ENCODE measurements at regions not wholly inside any gene's neighbourhood (a gene's known extent, or its start where the extent isn't known, plus 50 kb on each side); places are given as distances from the start of the nearest gene placed in this dataset.

- Histone ChIP-seq H3K36me3 (ENCODE audit: control insufficient read depth, insufficient read depth, low read length) (no peaks in the 10 kb centered on the region), H3K27me3 (ENCODE audit: control insufficient read depth, insufficient read depth, low read length) (no peaks in the 10 kb centered on the region), H3K4me3 (ENCODE audit: low read depth, low read length) (no peak overlapping the region), H3K4me1 (ENCODE audit: control insufficient read depth, insufficient read depth, low read length) (peaks cover 3% of the 10 kb centered on the region), H3K27ac (ENCODE audit: low read depth, low read length) (no peak overlapping the region), H3K9me3 (ENCODE audit: control insufficient read depth, insufficient read depth, low read length) (peaks cover 1% of the 10 kb centered on the region)
- 94% methylated on average over 2 of the region's 5 CpGs for WGBS (ENCODE audit: insufficient coverage)
- no peak for DNase-seq (ENCODE audit: low read depth in 4 of 6, low spot score in 6 of 6)
These were observed 116.1 kb downstream of the MSX2 start for GRCh38 chr5:174840435-174840834.

- no peaks in the 10 kb centered on the region for H3K36me3 ChIP-seq (ENCODE audit: control insufficient read depth, insufficient read depth, low read length)
- no peak overlapping the region for H3K27ac ChIP-seq (ENCODE audit: low read depth, low read length)
- no peaks in the 10 kb centered on the region for H3K4me1 ChIP-seq (ENCODE audit: control insufficient read depth, insufficient read depth, low read length)
- no peak overlapping the region for H3K4me3 ChIP-seq (ENCODE audit: low read depth, low read length)
- no CpG with 5 or more reads among the region's 1 CpG for WGBS (ENCODE audit: insufficient coverage)
- peaks cover 1% of the 10 kb centered on the region for H3K9me3 ChIP-seq (ENCODE audit: control insufficient read depth, insufficient read depth, low read length)
- H3K27me3 ChIP-seq (ENCODE audit: control insufficient read depth, insufficient read depth, low read length) = no peaks in the 10 kb centered on the region
- no peak for DNase-seq (ENCODE audit: low read depth in 4 of 6, low spot score in 6 of 6)
These were observed 114.8 kb downstream of the MSX2 start for GRCh38 chr5:174839196-174839595.

- no peak overlapping the region for H3K27ac ChIP-seq (ENCODE audit: low read depth, low read length)
These were observed 113.8 kb downstream of the MSX2 start for GRCh38 chr5:174837919-174838902.

GRCh38 chr5:174834081-174834480 is 109.7 kb downstream of the MSX2 start:
- no peak overlapping the region for H3K27ac ChIP-seq (ENCODE audit: low read depth, low read length)

More at GRCh38 chr5:174837919-174838902, 113.8 kb downstream of the MSX2 start:
- Histone ChIP-seq H3K4me1 (ENCODE audit: control insufficient read depth, insufficient read depth, low read length) (no peaks in the 10 kb centered on the region), H3K9me3 (ENCODE audit: control insufficient read depth, insufficient read depth, low read length) (peaks cover 1% of the 10 kb centered on the region), H3K4me3 (ENCODE audit: low read depth, low read length) (no peak overlapping the region), H3K27me3 (ENCODE audit: control insufficient read depth, insufficient read depth, low read length) (no peaks in the 10 kb centered on the region), H3K36me3 (ENCODE audit: control insufficient read depth, insufficient read depth, low read length) (no peaks in the 10 kb centered on the region)
- peak in 2 of 6 donors; percentile 44 to 72 for DNase-seq (ENCODE audit: low read depth in 4 of 6, low spot score in 6 of 6)
- WGBS (ENCODE audit: insufficient coverage) = 21% methylated on average over 6 of the region's 8 CpGs

GRCh38 chr5:174832811-174833210 is 108.4 kb downstream of the MSX2 start:
- H3K27ac ChIP-seq (ENCODE audit: low read depth, low read length) = no peak overlapping the region
- no CpG with 5 or more reads among the region's 2 CpGs for WGBS (ENCODE audit: insufficient coverage)
- no peak overlapping the region for H3K4me3 ChIP-seq (ENCODE audit: low read depth, low read length)
- H3K36me3 ChIP-seq (ENCODE audit: control insufficient read depth, insufficient read depth, low read length) = no peaks in the 10 kb centered on the region
- H3K27me3 ChIP-seq (ENCODE audit: control insufficient read depth, insufficient read depth, low read length) = no peaks in the 10 kb centered on the region
- DNase-seq (ENCODE audit: low read depth in 4 of 6, low spot score in 6 of 6) = no peak
- H3K4me1 ChIP-seq (ENCODE audit: control insufficient read depth, insufficient read depth, low read length) = no peaks in the 10 kb centered on the region
- H3K9me3 ChIP-seq (ENCODE audit: control insufficient read depth, insufficient read depth, low read length) = peaks cover 1% of the 10 kb centered on the region

More at GRCh38 chr5:174834081-174834480, 109.7 kb downstream of the MSX2 start:
- WGBS (ENCODE audit: insufficient coverage) = 89% methylated on average over 2 of the region's 5 CpGs
- peak in 2 of 6 donors; percentile 27 to 29 for DNase-seq (ENCODE audit: low read depth in 4 of 6, low spot score in 6 of 6)
- Histone ChIP-seq H3K4me3 (ENCODE audit: low read depth, low read length) (no peak overlapping the region), H3K4me1 (ENCODE audit: control insufficient read depth, insufficient read depth, low read length) (no peaks in the 10 kb centered on the region), H3K9me3 (ENCODE audit: control insufficient read depth, insufficient read depth, low read length) (peaks cover 1% of the 10 kb centered on the region), H3K36me3 (ENCODE audit: control insufficient read depth, insufficient read depth, low read length) (no peaks in the 10 kb centered on the region), H3K27me3 (ENCODE audit: control insufficient read depth, insufficient read depth, low read length) (no peaks in the 10 kb centered on the region)

- no peaks in the 10 kb centered on the region for H3K4me1 ChIP-seq (ENCODE audit: control insufficient read depth, insufficient read depth, low read length)
- 60% methylated on average over 1 of the region's 3 CpGs for WGBS (ENCODE audit: insufficient coverage)
- no peaks in the 10 kb centered on the region for H3K36me3 ChIP-seq (ENCODE audit: control insufficient read depth, insufficient read depth, low read length)
These were observed 107.6 kb downstream of the MSX2 start for GRCh38 chr5:174832025-174832424.

GRCh38 chr5:174831031-174831660 is 106.8 kb downstream of the MSX2 start:
- H3K27me3 ChIP-seq (ENCODE audit: control insufficient read depth, insufficient read depth, low read length) = no peaks in the 10 kb centered on the region
- 43% methylated on average over 1 of the region's 2 CpGs for WGBS (ENCODE audit: insufficient coverage)
- no peak overlapping the region for H3K4me3 ChIP-seq (ENCODE audit: low read depth, low read length)
- no peak overlapping the region for H3K27ac ChIP-seq (ENCODE audit: low read depth, low read length)
- no peak for DNase-seq (ENCODE audit: low read depth in 4 of 6, low spot score in 6 of 6)
- no peaks in the 10 kb centered on the region for H3K9me3 ChIP-seq (ENCODE audit: control insufficient read depth, insufficient read depth, low read length)
- H3K4me1 ChIP-seq (ENCODE audit: control insufficient read depth, insufficient read depth, low read length) = no peaks in the 10 kb centered on the region
- no peaks in the 10 kb centered on the region for H3K36me3 ChIP-seq (ENCODE audit: control insufficient read depth, insufficient read depth, low read length)

More at GRCh38 chr5:174832025-174832424, 107.6 kb downstream of the MSX2 start:
- H3K9me3 ChIP-seq (ENCODE audit: control insufficient read depth, insufficient read depth, low read length) = no peaks in the 10 kb centered on the region
- no peaks in the 10 kb centered on the region for H3K27me3 ChIP-seq (ENCODE audit: control insufficient read depth, insufficient read depth, low read length)
- no peak overlapping the region for H3K27ac ChIP-seq (ENCODE audit: low read depth, low read length)
- DNase-seq (ENCODE audit: low read depth in 4 of 6, low spot score in 6 of 6) = no peak
- H3K4me3 ChIP-seq (ENCODE audit: low read depth, low read length) = no peak overlapping the region

GRCh38 chr5:174829511-174829864 is 105.1 kb downstream of the MSX2 start:
- no peaks in the 10 kb centered on the region for H3K27me3 ChIP-seq (ENCODE audit: control insufficient read depth, insufficient read depth, low read length)
- H3K4me1 ChIP-seq (ENCODE audit: control insufficient read depth, insufficient read depth, low read length) = no peaks in the 10 kb centered on the region
- no peak for DNase-seq (ENCODE audit: low read depth in 4 of 6, low spot score in 6 of 6)
- H3K4me3 ChIP-seq (ENCODE audit: low read depth, low read length) = no peak overlapping the region
- H3K27ac ChIP-seq (ENCODE audit: low read depth, low read length) = no peak overlapping the region
- H3K36me3 ChIP-seq (ENCODE audit: control insufficient read depth, insufficient read depth, low read length) = no peaks in the 10 kb centered on the region
- no peaks in the 10 kb centered on the region for H3K9me3 ChIP-seq (ENCODE audit: control insufficient read depth, insufficient read depth, low read length)
- WGBS (ENCODE audit: insufficient coverage) = 56% methylated on average over 2 of the region's 5 CpGs

GRCh38 chr5:174828804-174829510 is 104.6 kb downstream of the MSX2 start:
- DNase-seq (ENCODE audit: low read depth in 4 of 6, low spot score in 6 of 6) = no peak

More at GRCh38 chr5:174828804-174829510, 104.6 kb downstream of the MSX2 start:
- no peaks in the 10 kb centered on the region for H3K9me3 ChIP-seq (ENCODE audit: control insufficient read depth, insufficient read depth, low read length)
- H3K27me3 ChIP-seq (ENCODE audit: control insufficient read depth, insufficient read depth, low read length) = no peaks in the 10 kb centered on the region
- H3K27ac ChIP-seq (ENCODE audit: low read depth, low read length) = no peak overlapping the region
- H3K4me1 ChIP-seq (ENCODE audit: control insufficient read depth, insufficient read depth, low read length) = no peaks in the 10 kb centered on the region
- H3K4me3 ChIP-seq (ENCODE audit: low read depth, low read length) = no peak overlapping the region
- no peaks in the 10 kb centered on the region for H3K36me3 ChIP-seq (ENCODE audit: control insufficient read depth, insufficient read depth, low read length)
- WGBS (ENCODE audit: insufficient coverage) = 84% methylated on average over 8 of the region's 10 CpGs

Measured in spinal cord (tissue), 9 donors.